Peyer's patch (tissue), 4 donors: ENCODE measurements at regions not wholly inside any gene's neighbourhood (a gene's known extent, or its start where the extent isn't known, plus 50 kb on each side); places are given as distances from the start of the nearest gene placed in this dataset.

Experiments
- CTCF ChIP-seq, 6 experiments: fragments of 450-650 bp in 4 of 6; fragments of 200-600 bp in 2 of 6; sonication (generic) in 1 of 6; IDR thresholded peaks; one replicate each; pipeline ENCODE4 v1.5.1; 2017 to 2019; ENCODE audit warnings: antibody characterized with exemption in 6 of 6, mild to moderate bottlenecking in 3 of 6, moderate library complexity in 1 of 6
- POLR2A ChIP-seq, 2 donors: fragments of 450-650 bp; IDR thresholded peaks; one replicate each; pipeline ENCODE4 v1.5.1; 2017; ENCODE audit warnings: antibody characterized with exemption in 2 of 2, mild to moderate bottlenecking in 2 of 2, moderate library complexity in 2 of 2

GRCh38 chr22:34805771-34806170, 260.2 kb upstream of the ISX start:
- TF ChIP-seq CTCF (IDR thresholded peaks at IDR 0.05) = no peak
- no peak for TF ChIP-seq POLR2A (IDR thresholded peaks at IDR 0.05)
